ENCODE measurements at regions not wholly inside any gene's neighbourhood (a gene's known extent, or its start where the extent isn't known, plus 50 kb on each side); places are given as distances from the start of the nearest gene placed in this dataset.

DNA sequence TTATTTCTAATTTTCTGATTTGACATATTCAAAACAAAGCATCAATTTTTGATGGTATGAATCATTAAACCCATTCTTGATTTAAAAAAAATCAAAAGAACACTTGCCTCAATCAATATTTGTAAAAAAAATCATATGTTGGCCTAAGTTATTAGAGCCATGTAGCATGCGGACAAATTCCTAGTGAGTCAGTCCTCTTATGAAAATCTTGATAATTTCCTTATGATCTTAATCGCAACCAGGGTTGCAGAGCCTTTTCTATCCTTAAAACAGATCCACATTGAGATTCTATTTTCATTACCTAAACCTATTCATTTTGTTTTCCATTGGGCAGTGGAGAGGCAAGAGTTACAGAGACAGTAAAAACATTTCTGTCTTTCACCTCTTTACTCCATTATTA, 203.2 kb downstream of the ARL4A start:
- TF ChIP-seq YY1 (IDR thresholded peaks at IDR 0.05; ENCODE audit: low read depth, low read length) = no peak
- no peak for TF ChIP-seq EZH2 (IDR thresholded peaks at IDR 0.05; ENCODE audit: borderline replicate concordance, control insufficient read depth, low read depth, low read length)
- TF ChIP-seq BCL11A (IDR thresholded peaks at IDR 0.05; ENCODE audit: low read depth, low read length) = no peak
- TF ChIP-seq SUZ12 (IDR thresholded peaks at IDR 0.05; ENCODE audit: unreplicated experiment) = no peak
- no peak for TF ChIP-seq TCF12 (IDR thresholded peaks at IDR 0.05; ENCODE audit: low read depth, low read length)
- TF ChIP-seq TBL1XR1 (IDR thresholded peaks at IDR 0.05; ENCODE audit: low read depth, low read length) = no peak
- no peak for TF ChIP-seq MYC (IDR thresholded peaks at IDR 0.05; ENCODE audit: insufficient read depth, insufficient read length, insufficient replicate concordance, low read length, severe bottlenecking)
- TF ChIP-seq, protein P1, sequence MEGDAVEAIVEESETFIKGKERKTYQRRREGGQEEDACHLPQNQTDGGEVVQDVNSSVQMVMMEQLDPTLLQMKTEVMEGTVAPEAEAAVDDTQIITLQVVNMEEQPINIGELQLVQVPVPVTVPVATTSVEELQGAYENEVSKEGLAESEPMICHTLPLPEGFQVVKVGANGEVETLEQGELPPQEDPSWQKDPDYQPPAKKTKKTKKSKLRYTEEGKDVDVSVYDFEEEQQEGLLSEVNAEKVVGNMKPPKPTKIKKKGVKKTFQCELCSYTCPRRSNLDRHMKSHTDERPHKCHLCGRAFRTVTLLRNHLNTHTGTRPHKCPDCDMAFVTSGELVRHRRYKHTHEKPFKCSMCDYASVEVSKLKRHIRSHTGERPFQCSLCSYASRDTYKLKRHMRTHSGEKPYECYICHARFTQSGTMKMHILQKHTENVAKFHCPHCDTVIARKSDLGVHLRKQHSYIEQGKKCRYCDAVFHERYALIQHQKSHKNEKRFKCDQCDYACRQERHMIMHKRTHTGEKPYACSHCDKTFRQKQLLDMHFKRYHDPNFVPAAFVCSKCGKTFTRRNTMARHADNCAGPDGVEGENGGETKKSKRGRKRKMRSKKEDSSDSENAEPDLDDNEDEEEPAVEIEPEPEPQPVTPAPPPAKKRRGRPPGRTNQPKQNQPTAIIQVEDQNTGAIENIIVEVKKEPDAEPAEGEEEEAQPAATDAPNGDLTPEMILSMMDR (IDR thresholded peaks at IDR 0.05 in 2 of 3, conservative IDR thresholded peaks at IDR 0.05 in 1 of 3; ENCODE audit: control insufficient read depth in 2 of 3, extremely low read depth in 1 of 3, insufficient read depth in 1 of 3, low read depth in 3 of 3, low read length in 3 of 3) = no peak
- TF ChIP-seq RFX5 (IDR thresholded peaks at IDR 0.05; ENCODE audit: low read depth, low read length) = no peak
- TF ChIP-seq POLR2A (IDR thresholded peaks at IDR 0.05; ENCODE audit: low read depth, low read length) = no peak

Measured in GM12878 (cell line).